OCI-LY3 (cell line): ENCODE measurements at regions not wholly inside any gene's neighbourhood (a gene's known extent, or its start where the extent isn't known, plus 50 kb on each side); places are given as distances from the start of the nearest gene placed in this dataset.

ENCODE experiments used
- H2AFZ ChIP-seq: fragments of 200-600, 300-600 bp; shearing (Covaris generic); 2 replicates; pipeline ENCODE4 v1.6.0; 2014; ENCODE audit warnings: antibody characterized with exemption, low read depth, low read length
- H3K27ac ChIP-seq: fragments of 200-600, 300-600 bp; sonication (generic); 2 replicates; pipeline ENCODE4 v1.5.1; 2014; ENCODE audit warnings: mild to moderate bottlenecking, low read length, moderate library complexity, mixed read lengths
- H3K27me3 ChIP-seq: fragments of 200-600, 300-600 bp; sonication (generic); 2 replicates; pipeline ENCODE4 v1.6.1; 2014; ENCODE audit warnings: low read depth, low read length, mixed read lengths
- H3K36me3 ChIP-seq: fragments of 200-600, 300-600 bp; sonication (generic); replicated peaks from 2 replicates; pipeline ENCODE3; 2014; ENCODE audit warnings: low read depth, low read length, mixed read lengths
- H3K4me1 ChIP-seq: fragments of 300-600, 200-600 bp; sonication (generic); 2 replicates; pipeline ENCODE4 v1.6.1; 2014; ENCODE audit warnings: low read length, mixed read lengths
- H3K4me2 ChIP-seq: fragments of 200-600, 300-600 bp; sonication (generic); 2 replicates; pipeline ENCODE4 v1.6.1; 2014; ENCODE audit warnings: low read length, mixed read lengths
- H3K4me3 ChIP-seq: fragments of 300-600, 200-600 bp; sonication (generic); 2 replicates; pipeline ENCODE4 v1.5.1; 2014; ENCODE audit warnings: antibody characterized with exemption, mild to moderate bottlenecking, low read length, moderate library complexity
- H3K79me2 ChIP-seq: fragments of 300-600, 200-600 bp; shearing (Covaris generic); 2 replicates; pipeline ENCODE4 v1.6.1; 2014; ENCODE audit warnings: mild to moderate bottlenecking, low read length, mixed read lengths
- H3K9ac ChIP-seq: fragments of 300-600, 200-600 bp; shearing (Covaris generic); 2 replicates; pipeline ENCODE4 v1.6.0; 2014; ENCODE audit warnings: mild to moderate bottlenecking, low read length, moderate library complexity
- H3K9me3 ChIP-seq: fragments of 200-600, 300-600 bp; shearing (Covaris generic); 2 replicates; pipeline ENCODE4 v1.6.1; 2014; ENCODE audit warnings: low read length, mixed read lengths; ENCODE audit not compliant: insufficient read depth
- H4K20me1 ChIP-seq: fragments of 200-600, 300-600 bp; sonication (generic); 2 replicates; pipeline ENCODE4 v1.6.1; 2016; ENCODE audit warnings: low read length, mixed read lengths; ENCODE audit not compliant: insufficient read depth
- EZH2phosphoT487 ChIP-seq: fragments of 200-600 bp; shearing (Covaris generic); IDR thresholded peaks from 2 replicates; pipeline ENCODE4 v1.6.1; 2018; ENCODE audit warnings: antibody characterized with exemption, mixed run types, low read depth
- TF ChIP-seq, protein P1 (sequence below): fragments of 200-600, 300-600 bp; sonication (generic); IDR thresholded peaks from 2 replicates; pipeline ENCODE4 v1.5.1; 2014; ENCODE audit warnings: antibody characterized with exemption, low read length, low read depth

- TF ChIP-seq, protein P1, sequence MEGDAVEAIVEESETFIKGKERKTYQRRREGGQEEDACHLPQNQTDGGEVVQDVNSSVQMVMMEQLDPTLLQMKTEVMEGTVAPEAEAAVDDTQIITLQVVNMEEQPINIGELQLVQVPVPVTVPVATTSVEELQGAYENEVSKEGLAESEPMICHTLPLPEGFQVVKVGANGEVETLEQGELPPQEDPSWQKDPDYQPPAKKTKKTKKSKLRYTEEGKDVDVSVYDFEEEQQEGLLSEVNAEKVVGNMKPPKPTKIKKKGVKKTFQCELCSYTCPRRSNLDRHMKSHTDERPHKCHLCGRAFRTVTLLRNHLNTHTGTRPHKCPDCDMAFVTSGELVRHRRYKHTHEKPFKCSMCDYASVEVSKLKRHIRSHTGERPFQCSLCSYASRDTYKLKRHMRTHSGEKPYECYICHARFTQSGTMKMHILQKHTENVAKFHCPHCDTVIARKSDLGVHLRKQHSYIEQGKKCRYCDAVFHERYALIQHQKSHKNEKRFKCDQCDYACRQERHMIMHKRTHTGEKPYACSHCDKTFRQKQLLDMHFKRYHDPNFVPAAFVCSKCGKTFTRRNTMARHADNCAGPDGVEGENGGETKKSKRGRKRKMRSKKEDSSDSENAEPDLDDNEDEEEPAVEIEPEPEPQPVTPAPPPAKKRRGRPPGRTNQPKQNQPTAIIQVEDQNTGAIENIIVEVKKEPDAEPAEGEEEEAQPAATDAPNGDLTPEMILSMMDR = no peak
- no peak for TF ChIP-seq EZH2phosphoT487
- Histone ChIP-seq H3K79me2 (no peaks in the 10 kb centered on the region), H3K9ac (no peak overlapping the region), H3K4me3 (no peak overlapping the region), H3K4me2 (no peak overlapping the region), H3K9me3 (no peaks in the 10 kb centered on the region), H2AFZ (no peak overlapping the region), H3K27ac (no peak overlapping the region), H4K20me1 (no peaks in the 10 kb centered on the region), H3K27me3 (no peaks in the 10 kb centered on the region), H3K36me3 (no peaks in the 10 kb centered on the region), H3K4me1 (no peaks in the 10 kb centered on the region)
Measured at GRCh38 chr1:75083848-75084514, 50.2 kb upstream of the LHX8 start.
